ENCODE measurements at regions not wholly inside any gene's neighbourhood (a gene's known extent, or its start where the extent isn't known, plus 50 kb on each side); places are given as distances from the start of the nearest gene placed in this dataset.
"Not testable (repeated sequence)": the region's sequence is repeated elsewhere in the genome, so short reads cannot be mapped to it uniquely, and the experiment has no call there.

- DNase-seq (ENCODE audit: low read depth, low spot score); H3K4me3 ChIP-seq; intact Hi-C loops (cut with micrococcal nuclease; ENCODE audit: unreplicated experiment); H2AFZ ChIP-seq (ENCODE audit: control insufficient read depth, low read depth, low read length); H3K79me2 ChIP-seq (ENCODE audit: control insufficient read depth, insufficient read depth, low read length); H3K27me3 ChIP-seq (replicated peaks in 1 of 2; ENCODE audit: control insufficient read depth in 2 of 2, insufficient read depth in 2 of 2, low read length in 1 of 2); H3K27ac ChIP-seq (ENCODE audit: control insufficient read depth, insufficient read depth); in situ Hi-C loops (cut with MboI); SMC1A ChIA-PET (ENCODE audit: uncharacterized antibody, unreplicated experiment); RAD21 ChIA-PET (ENCODE audit: unreplicated experiment); H3K4me1 ChIP-seq (ENCODE audit: control insufficient read depth, insufficient read depth, low read length); CTCF ChIA-PET; H3K36me3 ChIP-seq (ENCODE audit: control insufficient read depth in 2 of 2, insufficient read depth in 2 of 2, low read length in 1 of 2); H4K20me1 ChIP-seq (ENCODE audit: control insufficient read depth, insufficient read depth); H3K9ac ChIP-seq (ENCODE audit: control insufficient read depth, insufficient read depth, low read length); ATAC-seq; POLR2A ChIA-PET; FAIRE-seq; H3K9me3 ChIP-seq (replicated peaks; ENCODE audit: control insufficient read depth, insufficient read depth, low read length); BruUV-seq (replicated peaks); H3K4me2 ChIP-seq (ENCODE audit: control insufficient read depth, insufficient read depth): not testable (repeated sequence)
- 40% methylated on average over 7 of the region's 7 CpGs for WGBS (ENCODE audit: insufficient coverage, insufficient replicate concordance, low lambda C conversion rate, missing lambda C conversion rate)
These were observed 368.5 kb downstream of the PTPRU start for GRCh38 chr1:29604796-29605195.

GRCh38 chr1:29603622-29604021 is 367.3 kb downstream of the PTPRU start:
- no peaks in the 10 kb centered on the region for H4K20me1 ChIP-seq (ENCODE audit: control insufficient read depth, insufficient read depth)
- H3K27ac ChIP-seq (ENCODE audit: control insufficient read depth, insufficient read depth) = no peak overlapping the region
- in situ Hi-C loops (cut with MboI) = no loop called here
- ChIA-PET POLR2A (no interaction called here), SMC1A (ENCODE audit: uncharacterized antibody, unreplicated experiment) (no interaction called here), RAD21 (ENCODE audit: unreplicated experiment) (no interaction called here), CTCF (no interaction called here)
- BruUV-seq (replicated peaks) = no TSS peak
- H3K36me3 ChIP-seq (ENCODE audit: control insufficient read depth in 2 of 2, insufficient read depth in 2 of 2, low read length in 1 of 2) = no peaks in the 10 kb centered on the region
- H3K4me1 ChIP-seq (ENCODE audit: control insufficient read depth, insufficient read depth, low read length) = no peaks in the 10 kb centered on the region
- H3K9me3 ChIP-seq (replicated peaks; ENCODE audit: control insufficient read depth, insufficient read depth, low read length) = no peaks in the 10 kb centered on the region
- H3K9ac ChIP-seq (ENCODE audit: control insufficient read depth, insufficient read depth, low read length) = no peak overlapping the region
- no peak overlapping the region for H3K4me3 ChIP-seq
- TF ChIP-seq IKZF2 (IDR thresholded peaks at IDR 0.05) (no peak), ZNF24 (IDR thresholded peaks at IDR 0.05) (no peak), ZBTB40 (IDR thresholded peaks at IDR 0.05; ENCODE audit: borderline replicate concordance) (no peak)
- H2AFZ ChIP-seq (ENCODE audit: control insufficient read depth, low read depth, low read length) = no peak overlapping the region
- no peaks in the 10 kb centered on the region for H3K27me3 ChIP-seq (replicated peaks in 1 of 2; ENCODE audit: control insufficient read depth in 2 of 2, insufficient read depth in 2 of 2, low read length in 1 of 2)
- no peaks in the 10 kb centered on the region for H3K79me2 ChIP-seq (ENCODE audit: control insufficient read depth, insufficient read depth, low read length)
- FAIRE-seq = no peak
- no peak for ATAC-seq
- intact Hi-C loops (cut with micrococcal nuclease; ENCODE audit: unreplicated experiment) = no loop called here
- WGBS (ENCODE audit: insufficient coverage, insufficient replicate concordance, low lambda C conversion rate, missing lambda C conversion rate) = 0% methylated on average over 2 of the region's 2 CpGs
- H3K4me2 ChIP-seq (ENCODE audit: control insufficient read depth, insufficient read depth) = no peak overlapping the region
- no peak for DNase-seq (ENCODE audit: low read depth, low spot score)
